Erythroblast (primary cell): ENCODE measurements at regions not wholly inside any gene's neighbourhood (a gene's known extent, or its start where the extent isn't known, plus 50 kb on each side); places are given as distances from the start of the nearest gene placed in this dataset.
"Not testable (repeated sequence)": the region's sequence is repeated elsewhere in the genome, so short reads cannot be mapped to it uniquely, and the experiment has no call there.

Source experiments
- DNase-seq, 2 experiments: peaks; one replicate each; lab custom pipeline; 2025; lab: John Stamatoyannopoulos, UW
- GATA1 ChIP-seq: IDR thresholded peaks from 2 replicates; pipeline ENCODE4 v1.6.1; 2011; ENCODE audit warnings: low read depth, mild to moderate bottlenecking, control low read depth, low read length, moderate library complexity
- POLR2A ChIP-seq: IDR thresholded peaks from 2 replicates; pipeline ENCODE4 v1.6.1; 2011; ENCODE audit warnings: mild to moderate bottlenecking, low read length

- DNase-seq = no peak
- no peak for TF ChIP-seq POLR2A
- no peak for TF ChIP-seq GATA1
Measured at GRCh38 chr10:121324678-121325213, 273.5 kb downstream of the FGFR2 start.

DNA sequence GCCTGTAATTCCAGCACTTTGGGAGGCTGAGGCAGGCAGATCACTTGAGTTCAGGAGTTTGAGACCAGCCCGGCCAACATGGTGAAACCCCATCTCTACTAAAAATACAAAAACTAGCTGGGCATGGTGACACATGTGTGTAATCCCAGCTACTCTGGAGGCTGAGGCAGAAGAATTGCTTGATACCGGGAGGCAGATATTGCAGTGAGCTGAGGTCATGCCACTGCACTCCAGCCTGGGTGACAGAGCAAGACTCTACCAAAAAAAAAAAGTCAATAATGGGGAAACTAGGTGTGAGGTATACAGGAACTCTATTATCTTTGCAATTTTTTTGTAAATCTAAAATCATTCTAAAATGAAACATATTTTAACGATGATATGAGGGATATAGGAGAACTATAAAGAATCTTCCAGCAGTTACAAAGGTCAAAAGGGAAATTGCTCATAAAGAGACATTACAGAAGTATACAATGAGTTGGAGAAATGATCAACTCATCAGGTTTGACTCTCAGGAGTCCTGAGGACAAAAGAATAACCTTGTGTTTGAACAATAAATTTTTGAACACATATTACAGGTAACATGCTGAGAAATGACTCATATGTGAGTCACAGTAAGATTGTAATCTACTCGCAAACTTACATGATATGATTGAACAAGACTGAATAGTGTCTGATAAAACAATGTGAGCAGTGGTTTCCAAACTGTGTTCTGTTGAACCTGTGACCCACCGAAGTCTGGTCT is 272.6 kb downstream of the FGFR2 start:
- TF ChIP-seq GATA1 = no peak
- no peak for TF ChIP-seq POLR2A
- no peak for DNase-seq

- no peak for DNase-seq
- no peak for TF ChIP-seq POLR2A
Measured at GRCh38 chr10:121326905-121327304, 271.3 kb downstream of the FGFR2 start.

DNA sequence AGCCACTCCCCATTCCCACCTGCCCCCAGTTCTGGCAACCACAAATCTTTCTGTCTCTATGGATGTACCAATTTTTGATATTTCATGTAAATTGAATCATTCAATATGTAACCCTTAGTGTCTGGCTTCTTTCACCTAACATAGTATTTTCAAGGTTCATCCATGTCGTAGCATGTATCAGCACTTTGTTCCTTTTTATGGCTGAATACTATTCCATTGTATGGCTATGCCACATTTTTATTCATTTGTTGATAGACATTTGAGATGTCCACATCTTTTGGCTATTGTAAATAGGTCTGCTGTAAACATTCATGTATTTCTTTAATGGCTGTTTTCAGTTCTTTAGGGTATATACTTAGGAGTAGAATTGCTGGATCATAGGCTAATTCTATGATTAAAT is 270.5 kb downstream of the FGFR2 start:
- TF ChIP-seq POLR2A (no peak), GATA1 (no peak)
- no peak for DNase-seq

DNA sequence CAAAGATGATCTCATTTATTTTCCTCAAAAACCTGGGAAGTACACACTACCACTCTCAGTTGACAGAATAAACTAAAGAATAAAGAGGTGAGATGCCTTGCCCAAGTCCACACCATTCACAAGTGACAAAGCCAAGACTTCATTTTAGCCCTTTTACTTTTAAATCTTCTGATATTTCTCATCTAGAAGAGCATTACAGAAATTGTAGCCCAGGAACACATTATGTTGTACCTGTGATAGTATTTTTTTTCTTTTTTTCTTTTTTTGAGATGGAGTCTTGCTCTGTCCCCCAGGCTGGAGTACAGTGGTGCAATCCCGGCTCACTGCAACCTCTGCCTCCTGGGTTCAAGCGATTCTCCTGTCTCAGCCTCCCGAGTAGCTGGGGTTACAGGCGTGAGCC is 268.6 kb downstream of the FGFR2 start:
- DNase-seq = not testable (repeated sequence)

- DNase-seq = no peak
- TF ChIP-seq GATA1 = no peak
- TF ChIP-seq POLR2A = no peak
Measured at GRCh38 chr10:121330563-121330962, 267.7 kb downstream of the FGFR2 start.

- TF ChIP-seq GATA1 = no peak
- no peak for TF ChIP-seq POLR2A
- DNase-seq = no peak
Measured at GRCh38 chr10:121332353-121332752, 265.9 kb downstream of the FGFR2 start.

DNA sequence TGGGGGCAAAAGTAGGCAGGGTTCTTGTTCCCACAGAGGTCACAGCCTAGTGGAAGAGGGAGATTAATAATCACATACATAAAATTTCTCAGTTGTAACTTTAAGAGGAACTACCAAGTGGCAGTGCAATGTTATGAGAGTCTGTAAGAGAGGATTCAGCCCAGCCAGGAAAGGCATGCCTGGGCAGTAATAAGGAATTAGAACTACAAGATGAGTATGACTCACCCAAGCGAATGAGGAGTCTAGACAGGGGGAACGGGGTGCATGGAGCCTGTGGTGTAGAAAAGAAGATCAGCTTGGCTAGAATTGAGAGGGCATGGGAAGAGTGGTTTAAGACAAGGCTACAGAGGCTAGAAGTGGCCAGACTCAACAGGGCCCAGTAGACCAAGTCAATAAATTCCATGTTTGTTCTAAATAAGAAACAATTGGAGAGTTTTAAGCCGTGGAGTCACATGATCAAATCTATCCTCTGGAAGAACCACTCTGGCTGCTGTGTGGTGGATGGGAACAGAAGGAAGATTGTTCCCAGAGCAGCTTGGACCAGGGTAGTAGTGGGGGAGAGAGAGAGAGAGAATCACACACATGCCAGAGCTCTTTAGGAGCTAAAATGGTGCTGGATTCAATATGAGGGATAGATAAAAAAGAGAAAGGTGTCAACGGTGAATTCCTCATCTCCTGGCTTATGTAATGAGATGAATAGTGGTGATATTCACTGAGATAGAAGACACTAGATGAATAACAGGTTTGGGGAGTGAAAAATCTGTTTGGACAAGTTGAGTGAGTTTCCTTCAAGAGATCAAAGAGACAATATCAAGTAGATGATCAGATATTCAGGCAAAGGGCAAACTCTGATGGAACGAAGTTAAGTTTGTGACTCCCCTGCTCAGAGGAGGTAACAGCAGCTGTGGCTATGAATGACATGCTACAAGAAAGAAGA is 265.1 kb downstream of the FGFR2 start:
- TF ChIP-seq GATA1 (no peak), POLR2A (no peak)
- DNase-seq = no peak

DNA sequence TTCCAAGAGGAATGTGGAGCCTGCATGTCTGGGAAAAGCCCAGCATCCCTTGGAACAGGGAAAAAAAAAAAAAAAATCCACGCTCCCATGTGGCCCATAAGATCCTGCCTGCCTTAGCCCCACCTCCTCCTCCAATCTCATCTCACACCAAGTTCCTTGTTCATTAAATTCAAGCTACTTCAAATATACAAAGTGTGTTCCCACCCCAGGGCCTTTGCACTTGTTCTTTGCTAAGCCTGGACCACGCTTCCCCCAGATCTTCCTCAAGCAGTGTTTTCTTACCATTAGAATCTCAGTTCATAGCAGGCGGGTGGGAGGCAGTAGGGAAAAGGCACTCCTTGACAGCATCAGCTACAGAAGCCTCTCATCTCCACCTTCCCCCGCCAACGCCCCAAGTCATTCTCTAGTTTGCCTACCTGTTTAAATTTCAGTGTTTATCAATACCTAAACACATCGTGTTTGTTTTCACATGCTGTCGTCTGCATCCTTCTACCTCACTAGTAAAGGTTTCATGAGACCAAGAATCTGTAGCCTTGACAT is 262.8 kb downstream of the FGFR2 start:
- no peak for DNase-seq
- TF ChIP-seq POLR2A = no peak
- TF ChIP-seq GATA1 = no peak

GRCh38 chr10:121337427-121337826 is 260.8 kb downstream of the FGFR2 start:
- no peak for DNase-seq
- TF ChIP-seq GATA1 (no peak), POLR2A (no peak)

DNA sequence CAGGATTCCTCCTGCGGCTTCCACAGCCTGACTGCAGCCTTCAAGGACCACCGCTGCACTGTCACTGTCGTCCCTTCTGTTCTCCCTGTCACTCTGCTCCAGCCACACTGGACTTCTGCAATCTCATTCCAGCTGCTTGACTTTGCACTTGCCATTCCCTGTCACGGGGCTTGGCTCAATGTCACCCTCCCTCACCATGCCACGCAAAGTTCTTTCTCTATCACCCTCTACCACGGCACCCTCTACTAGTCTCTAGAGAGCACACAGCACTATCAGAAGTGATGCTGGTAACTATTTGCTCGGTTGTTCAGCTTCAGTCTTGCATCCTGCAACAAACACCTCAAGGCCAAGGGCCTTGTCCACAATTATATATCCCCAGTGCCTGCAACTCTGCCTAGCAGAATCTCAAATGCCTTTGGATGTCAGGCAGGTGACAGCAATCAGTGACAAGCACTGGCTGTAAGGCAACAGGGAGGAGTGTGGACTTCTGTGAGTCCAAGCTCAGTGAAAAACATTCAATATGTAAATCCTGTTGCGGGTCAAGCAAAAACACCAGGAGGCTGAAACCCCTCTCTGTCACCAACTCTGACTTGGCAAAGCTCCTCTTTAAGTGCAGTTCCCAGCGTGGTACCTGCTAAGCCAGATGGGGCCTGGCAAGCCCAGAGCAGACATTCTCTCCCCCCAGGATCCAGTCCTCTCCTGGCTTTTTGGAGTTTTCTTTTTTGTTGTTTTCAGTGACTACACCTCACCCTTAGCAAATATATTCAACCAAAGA is 259.9 kb downstream of the FGFR2 start:
- TF ChIP-seq POLR2A (no peak), GATA1 (no peak)
- DNase-seq = no peak

DNA sequence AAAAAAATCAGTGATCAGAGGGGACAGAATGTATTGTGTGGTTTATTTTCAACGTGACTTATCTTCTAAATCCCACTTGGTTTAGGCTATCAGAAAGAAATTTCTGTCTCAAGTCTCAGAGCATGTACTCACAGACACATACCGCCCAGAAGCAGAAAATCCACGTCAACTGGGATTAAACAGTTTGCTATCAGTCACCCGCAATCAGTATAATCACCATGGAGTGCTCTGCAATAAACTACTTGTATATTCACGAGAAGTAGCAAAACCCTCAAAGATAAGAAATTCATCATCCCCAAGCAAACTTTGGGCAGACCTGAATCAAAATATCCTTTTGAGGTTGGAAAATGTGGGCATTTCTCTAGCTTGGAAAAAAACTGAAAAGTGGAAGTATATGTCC is 259.1 kb downstream of the FGFR2 start:
- no peak for TF ChIP-seq GATA1
- TF ChIP-seq POLR2A = no peak
- no peak for DNase-seq

- TF ChIP-seq GATA1 (no peak), POLR2A (no peak)
- no peak for DNase-seq
Measured at GRCh38 chr10:121340271-121340831, 257.9 kb downstream of the FGFR2 start.

DNA sequence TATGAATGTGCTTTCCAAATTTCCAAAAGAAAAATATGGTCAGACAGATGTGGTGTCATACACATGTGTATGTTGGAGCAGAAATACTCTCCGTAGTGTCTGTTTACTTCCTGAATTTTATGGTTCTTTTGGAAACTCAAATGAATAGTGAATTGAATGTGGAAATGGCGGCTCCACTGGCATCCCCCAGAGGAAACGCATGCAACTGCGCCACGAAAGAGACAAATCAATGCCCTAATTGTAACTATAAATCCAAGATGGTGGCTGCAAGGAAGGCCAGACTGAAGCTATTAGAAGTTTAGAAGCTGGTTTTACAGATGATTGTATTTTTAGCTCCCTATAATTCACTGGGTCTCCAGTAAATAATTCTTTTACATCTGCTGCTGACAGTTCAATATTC is 246.7 kb downstream of the FGFR2 start:
- no peak for TF ChIP-seq GATA1
- DNase-seq = no peak
